Fibroblast of lung (primary cell): ENCODE measurements at regions not wholly inside any gene's neighbourhood (a gene's known extent, or its start where the extent isn't known, plus 50 kb on each side); places are given as distances from the start of the nearest gene placed in this dataset.

Experiments
- DNase-seq, 2 donors: peaks; one replicate each; pipeline versions ENCODE4 v3.0.0 to v3.0.0-alpha.2; 2010; ENCODE audit warnings: low read depth in 2 of 2
- H2AFZ ChIP-seq: 2 replicates; pipeline ENCODE4 v1.5.1; 2012; ENCODE audit warnings: low read length, control low read depth, inconsistent platforms
- H3K27ac ChIP-seq: 2 replicates; pipeline ENCODE4 v1.5.1; 2011; ENCODE audit warnings: low read length, control low read depth; ENCODE audit not compliant: insufficient read depth
- H3K27me3 ChIP-seq: 2 replicates; pipeline ENCODE4 v1.5.1; 2011; ENCODE audit warnings: mild to moderate bottlenecking, low read length; ENCODE audit not compliant: control insufficient read depth, insufficient read depth
- H3K36me3 ChIP-seq: 2 replicates; pipeline ENCODE4 v1.5.1; 2011; ENCODE audit warnings: low read length; ENCODE audit not compliant: control insufficient read depth, insufficient read depth
- H3K4me1 ChIP-seq: 2 replicates; pipeline ENCODE4 v1.5.1; 2011; ENCODE audit warnings: low read length; ENCODE audit not compliant: control insufficient read depth, insufficient read depth; ENCODE audit errors: extremely low read depth
- H3K4me2 ChIP-seq: 2 replicates; pipeline ENCODE4 v1.5.1; 2011; ENCODE audit warnings: low read length, control low read depth; ENCODE audit not compliant: insufficient read depth; ENCODE audit errors: extremely low read depth
- H3K4me3 ChIP-seq, 4 experiments: fragments of 200-600 bp in 1 of 4; sonication (generic) in 1 of 4; replicated peaks in 1 of 4; 2 replicates each; pipeline ENCODE4 v1.5.1; 2011 to 2016; ENCODE audit warnings: low read length in 4 of 4, low read depth in 3 of 4, mild to moderate bottlenecking in 3 of 4, control low read depth in 2 of 4, inconsistent platforms in 1 of 4, mixed read lengths in 1 of 4; ENCODE audit not compliant: insufficient read depth in 1 of 4; ENCODE audit errors: control extremely low read depth in 1 of 4
- H3K79me2 ChIP-seq: 2 replicates; pipeline ENCODE4 v1.5.1; 2012; ENCODE audit warnings: mild to moderate bottlenecking, low read length, inconsistent platforms; ENCODE audit not compliant: control insufficient read depth, insufficient read depth
- H3K9ac ChIP-seq: 2 replicates; pipeline ENCODE4 v1.5.1; 2011; ENCODE audit warnings: mild to moderate bottlenecking, low read length, control low read depth; ENCODE audit not compliant: insufficient read depth
- H3K9me3 ChIP-seq: 2 replicates; pipeline ENCODE4 v1.5.1; 2012; ENCODE audit warnings: low read depth, low read length; ENCODE audit not compliant: control insufficient read depth, insufficient read depth
- H4K20me1 ChIP-seq: 2 replicates; pipeline ENCODE4 v1.5.1; 2011; ENCODE audit warnings: low read length; ENCODE audit not compliant: control insufficient read depth, insufficient read depth; ENCODE audit errors: extremely low read depth
- CTCF ChIP-seq, 2 donors: IDR thresholded peaks in 1 of 2; conservative IDR thresholded peaks in 1 of 2; 1 replicate in 1 of 2; 2 replicates in 1 of 2; pipeline ENCODE4 v1.5.1; 2011 to 2012; ENCODE audit warnings: low read length in 2 of 2, control low read depth in 1 of 2, inconsistent platforms in 1 of 2, low read depth in 1 of 2, mild to moderate bottlenecking in 1 of 2
- EZH2 ChIP-seq: IDR thresholded peaks from 2 replicates; pipeline ENCODE4 v1.5.1; 2012; ENCODE audit warnings: low read length, control low read depth, mild to moderate bottlenecking; ENCODE audit errors: missing control alignments

GRCh38 chrX:148314876-148315275, 185.5 kb upstream of the AFF2 start:
- TF ChIP-seq EZH2 (no peak), CTCF (conservative IDR thresholded peaks at IDR 0.05 in 1 of 2, IDR thresholded peaks at IDR 0.05 in 1 of 2; ENCODE audit: low read depth in 1 of 2, low read length in 2 of 2) (no peak)
- no peak overlapping the region for H2AFZ ChIP-seq
- no peaks in the 10 kb centered on the region for H3K9me3 ChIP-seq
- no peak overlapping the region for H3K9ac ChIP-seq
- no peaks in the 10 kb centered on the region for H3K4me1 ChIP-seq
- H3K79me2 ChIP-seq: no peaks in the 10 kb centered on the region
- no peaks in the 10 kb centered on the region for H3K36me3 ChIP-seq
- H3K4me3 ChIP-seq: no peak overlapping the region
- no peak for DNase-seq
- no peaks in the 10 kb centered on the region for H3K27me3 ChIP-seq
- H3K4me2 ChIP-seq: no peak overlapping the region
- no peak overlapping the region for H3K27ac ChIP-seq
- H4K20me1 ChIP-seq: no peaks in the 10 kb centered on the region

GRCh38 chrX:148316446-148316845, 184.0 kb upstream of the AFF2 start:
- Histone ChIP-seq H2AFZ (no peak overlapping the region), H3K4me1 (no peaks in the 10 kb centered on the region), H4K20me1 (no peaks in the 10 kb centered on the region), H3K36me3 (no peaks in the 10 kb centered on the region), H3K9me3 (no peaks in the 10 kb centered on the region), H3K4me2 (no peak overlapping the region), H3K27me3 (no peaks in the 10 kb centered on the region), H3K9ac (no peak overlapping the region), H3K79me2 (no peaks in the 10 kb centered on the region), H3K4me3 (no peak overlapping the region), H3K27ac (no peak overlapping the region)
- TF ChIP-seq CTCF (conservative IDR thresholded peaks at IDR 0.05 in 1 of 2, IDR thresholded peaks at IDR 0.05 in 1 of 2; ENCODE audit: low read depth in 1 of 2, low read length in 2 of 2): no peak
- no peak for TF ChIP-seq EZH2
- no peak for DNase-seq

GRCh38 chrX:148322906-148323305, 177.5 kb upstream of the AFF2 start:
- H4K20me1 ChIP-seq: no peaks in the 10 kb centered on the region
- H3K79me2 ChIP-seq: no peaks in the 10 kb centered on the region
- no peaks in the 10 kb centered on the region for H3K4me1 ChIP-seq
- no peak for TF ChIP-seq CTCF (conservative IDR thresholded peaks at IDR 0.05 in 1 of 2, IDR thresholded peaks at IDR 0.05 in 1 of 2; ENCODE audit: low read depth in 1 of 2, low read length in 2 of 2)
- no peak for TF ChIP-seq EZH2
- H3K9me3 ChIP-seq: no peaks in the 10 kb centered on the region
- no peaks in the 10 kb centered on the region for H3K36me3 ChIP-seq
- H3K27ac ChIP-seq: no peak overlapping the region
- no peak overlapping the region for H3K9ac ChIP-seq
- no peaks in the 10 kb centered on the region for H3K27me3 ChIP-seq
- no peak overlapping the region for H3K4me3 ChIP-seq
- no peak for DNase-seq
- no peak overlapping the region for H2AFZ ChIP-seq
- H3K4me2 ChIP-seq: no peak overlapping the region
